ENCODE measurements at regions not wholly inside any gene's neighbourhood (a gene's known extent, or its start where the extent isn't known, plus 50 kb on each side); places are given as distances from the start of the nearest gene placed in this dataset.

DNA sequence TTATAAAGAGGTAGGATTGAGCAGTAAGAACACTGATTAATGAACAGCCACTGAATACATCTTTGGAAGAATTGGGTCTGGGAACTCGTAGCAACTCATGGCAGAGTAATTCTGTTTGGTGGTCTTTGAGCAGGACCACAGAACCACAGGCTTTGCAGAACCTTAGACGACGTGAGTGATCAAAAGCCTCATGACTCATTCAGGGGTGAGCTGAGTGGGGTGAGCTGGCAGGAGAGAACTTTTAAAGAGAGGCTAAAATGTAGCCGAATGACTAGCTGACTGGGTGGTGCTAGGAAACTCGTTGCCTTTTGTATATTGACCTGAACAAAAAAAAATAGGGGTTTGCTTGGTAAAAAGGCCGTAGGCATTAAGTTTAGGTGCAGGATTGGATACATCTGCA lies 313.8 kb downstream of the TGFB2 start:
- no peaks in the 10 kb centered on the region for H3K9me3 ChIP-seq (replicated peaks in 1 of 2; ENCODE audit: control insufficient read depth in 1 of 2, insufficient read depth in 1 of 2, low read length in 2 of 2)
- H3K79me2 ChIP-seq (ENCODE audit: insufficient read depth, low read length), result no peaks in the 10 kb centered on the region
- H3K4me3 ChIP-seq (replicated peaks in 1 of 3; ENCODE audit: low read depth in 2 of 3, low read length in 3 of 3), result no peak overlapping the region
- DNase-seq, result no peak
- no peak overlapping the region for H3K4me2 ChIP-seq (replicated peaks; ENCODE audit: extremely low read depth, low read length, poor library complexity, severe bottlenecking)
- no peak overlapping the region for H2AFZ ChIP-seq (ENCODE audit: insufficient read depth, low read depth, low read length, poor library complexity, severe bottlenecking)
- no peak overlapping the region for H3K9ac ChIP-seq (ENCODE audit: insufficient read depth, low read length, poor library complexity, severe bottlenecking)
- no peaks in the 10 kb centered on the region for H3K27me3 ChIP-seq (ENCODE audit: control insufficient read depth in 2 of 2, insufficient read depth in 2 of 2, low read length in 2 of 2)
- TF ChIP-seq, protein P1, sequence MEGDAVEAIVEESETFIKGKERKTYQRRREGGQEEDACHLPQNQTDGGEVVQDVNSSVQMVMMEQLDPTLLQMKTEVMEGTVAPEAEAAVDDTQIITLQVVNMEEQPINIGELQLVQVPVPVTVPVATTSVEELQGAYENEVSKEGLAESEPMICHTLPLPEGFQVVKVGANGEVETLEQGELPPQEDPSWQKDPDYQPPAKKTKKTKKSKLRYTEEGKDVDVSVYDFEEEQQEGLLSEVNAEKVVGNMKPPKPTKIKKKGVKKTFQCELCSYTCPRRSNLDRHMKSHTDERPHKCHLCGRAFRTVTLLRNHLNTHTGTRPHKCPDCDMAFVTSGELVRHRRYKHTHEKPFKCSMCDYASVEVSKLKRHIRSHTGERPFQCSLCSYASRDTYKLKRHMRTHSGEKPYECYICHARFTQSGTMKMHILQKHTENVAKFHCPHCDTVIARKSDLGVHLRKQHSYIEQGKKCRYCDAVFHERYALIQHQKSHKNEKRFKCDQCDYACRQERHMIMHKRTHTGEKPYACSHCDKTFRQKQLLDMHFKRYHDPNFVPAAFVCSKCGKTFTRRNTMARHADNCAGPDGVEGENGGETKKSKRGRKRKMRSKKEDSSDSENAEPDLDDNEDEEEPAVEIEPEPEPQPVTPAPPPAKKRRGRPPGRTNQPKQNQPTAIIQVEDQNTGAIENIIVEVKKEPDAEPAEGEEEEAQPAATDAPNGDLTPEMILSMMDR (IDR thresholded peaks at IDR 0.05), result no peak
- Mint-ChIP-seq H3K9me3 (peaks cover 0 to 3% (median 0%) of the 10 kb centered on the region in 7 donors), H3K27ac (no peak overlapping the region), H3K36me3 (no peaks in the 10 kb centered on the region), H3K4me1 (no peaks in the 10 kb centered on the region), H3K4me3 (no peak overlapping the region), H3K27me3 (ENCODE audit: low read depth in 3 of 3) (peaks cover 0 to 2% (median 1%) of the 10 kb centered on the region in 3 donors)
- no peaks in the 10 kb centered on the region for H3K4me1 ChIP-seq (ENCODE audit: control insufficient read depth in 1 of 2, insufficient read depth in 2 of 2, low read length in 2 of 2)
- intact Hi-C loops (cut with micrococcal nuclease), result no loop called here
- 86% methylated on average over 4 of the region's 6 CpGs for WGBS (ENCODE audit: insufficient coverage)
- H3K27ac ChIP-seq (ENCODE audit: low read depth in 1 of 2, low read length in 2 of 2), result no peak overlapping the region
- H3K36me3 ChIP-seq (replicated peaks in 1 of 2; ENCODE audit: control insufficient read depth in 1 of 2, insufficient read depth in 2 of 2, low read length in 2 of 2), result no peaks in the 10 kb centered on the region
- H4K20me1 ChIP-seq (ENCODE audit: insufficient read depth, low read length), result no peaks in the 10 kb centered on the region

DNA sequence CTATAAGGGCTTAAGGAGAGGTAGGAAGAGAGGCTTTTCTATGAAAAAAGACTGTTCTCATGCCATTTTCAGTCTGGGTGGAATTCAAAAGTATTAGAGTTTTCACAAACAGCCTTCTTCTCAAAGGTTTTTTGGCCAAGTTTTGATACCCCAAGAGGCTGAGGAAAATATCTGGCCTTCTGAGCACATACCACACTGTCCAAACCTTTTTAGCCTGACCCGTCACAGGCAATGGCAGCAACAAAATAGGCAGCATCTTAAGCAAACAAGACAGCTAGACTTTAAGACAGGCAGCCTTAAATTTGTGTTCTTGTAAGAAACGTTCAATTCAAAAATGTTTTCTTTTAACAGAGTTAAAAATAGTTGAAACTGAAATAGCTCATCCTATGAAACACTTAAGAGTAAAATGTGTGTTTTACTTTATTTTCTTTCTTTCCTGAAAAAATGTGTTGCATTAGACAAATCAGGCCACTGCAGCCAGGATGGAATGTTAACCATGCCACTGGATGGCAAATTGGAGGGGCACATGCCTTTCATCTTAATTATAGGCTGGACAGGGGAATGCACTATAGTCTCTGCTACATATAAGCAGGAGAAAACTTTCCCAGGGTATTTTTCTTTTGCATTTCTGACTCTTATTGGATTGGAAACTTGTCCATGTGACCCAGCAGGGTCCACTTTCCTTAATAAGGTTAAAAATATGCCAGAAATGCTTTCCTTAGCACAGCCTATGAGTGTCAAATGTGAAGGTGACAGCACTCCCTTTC lies 315.0 kb downstream of the TGFB2 start:
- no peaks in the 10 kb centered on the region for H3K79me2 ChIP-seq (ENCODE audit: insufficient read depth, low read length)
- no peak overlapping the region for H2AFZ ChIP-seq (ENCODE audit: insufficient read depth, low read depth, low read length, poor library complexity, severe bottlenecking)
- no peaks in the 10 kb centered on the region for H3K27me3 ChIP-seq (ENCODE audit: control insufficient read depth in 2 of 2, insufficient read depth in 2 of 2, low read length in 2 of 2)
- no peaks in the 10 kb centered on the region for H3K9me3 ChIP-seq (replicated peaks in 1 of 2; ENCODE audit: control insufficient read depth in 1 of 2, insufficient read depth in 1 of 2, low read length in 2 of 2)
- H4K20me1 ChIP-seq (ENCODE audit: insufficient read depth, low read length), result no peaks in the 10 kb centered on the region
- H3K9ac ChIP-seq (ENCODE audit: insufficient read depth, low read length, poor library complexity, severe bottlenecking), result no peak overlapping the region
- H3K27me3 Mint-ChIP-seq (ENCODE audit: low read depth in 3 of 3), result peaks cover 0 to 2% (median 1%) of the 10 kb centered on the region in 3 donors
- TF ChIP-seq, protein P1 (IDR thresholded peaks at IDR 0.05), result no peak
- WGBS (ENCODE audit: insufficient coverage), result no CpG with 5 or more reads among the region's 2 CpGs
- H3K27ac Mint-ChIP-seq, result no peak overlapping the region
- no peaks in the 10 kb centered on the region for H3K36me3 Mint-ChIP-seq
- no peak for DNase-seq
- H3K4me3 ChIP-seq (replicated peaks in 1 of 3; ENCODE audit: low read depth in 2 of 3, low read length in 3 of 3), result no peak overlapping the region
- no peaks in the 10 kb centered on the region for H3K4me1 Mint-ChIP-seq
- H3K36me3 ChIP-seq (replicated peaks in 1 of 2; ENCODE audit: control insufficient read depth in 1 of 2, insufficient read depth in 2 of 2, low read length in 2 of 2), result no peaks in the 10 kb centered on the region
- H3K4me1 ChIP-seq (ENCODE audit: control insufficient read depth in 1 of 2, insufficient read depth in 2 of 2, low read length in 2 of 2), result no peaks in the 10 kb centered on the region
- H3K4me3 Mint-ChIP-seq, result no peak overlapping the region
- no peak overlapping the region for H3K4me2 ChIP-seq (replicated peaks; ENCODE audit: extremely low read depth, low read length, poor library complexity, severe bottlenecking)
- H3K27ac ChIP-seq (ENCODE audit: low read depth in 1 of 2, low read length in 2 of 2), result no peak overlapping the region
- intact Hi-C loops (cut with micrococcal nuclease), result no loop called here
- peaks cover 0 to 5% (median 0%) of the 10 kb centered on the region in 7 donors for H3K9me3 Mint-ChIP-seq
